ENCODE measurements at regions not wholly inside any gene's neighbourhood (a gene's known extent, or its start where the extent isn't known, plus 50 kb on each side); places are given as distances from the start of the nearest gene placed in this dataset.

DNA sequence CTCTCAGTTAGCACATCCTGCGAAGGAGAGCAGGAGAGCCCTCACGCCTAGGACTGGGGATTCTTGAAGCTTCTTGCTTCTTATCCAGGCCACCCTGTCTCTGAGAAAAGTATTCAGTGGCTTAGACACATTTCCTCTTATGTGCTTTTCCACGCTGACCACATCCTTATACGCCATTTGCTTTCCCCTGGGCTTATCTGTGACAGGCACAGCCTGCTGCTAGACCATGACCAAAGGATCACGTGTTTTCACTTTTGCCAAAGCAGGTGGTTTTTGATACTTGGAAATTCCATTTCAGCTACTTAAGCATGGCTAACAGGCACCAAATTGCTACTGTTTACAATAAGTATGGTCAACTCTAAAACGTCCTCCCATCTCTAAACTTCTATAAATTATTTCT lies 587.4 kb downstream of the AACS start:
- H3K36me3 ChIP-seq (replicated peaks in 1 of 2), result no peaks in the 10 kb centered on the region
- intact Hi-C loops (cut with DNase I), result no loop called here
- no peak for TF ChIP-seq CTCF (IDR thresholded peaks at IDR 0.05)
- no peak for TF ChIP-seq POLR2A (IDR thresholded peaks at IDR 0.05)
- no peaks in the 10 kb centered on the region for H3K9me3 ChIP-seq (replicated peaks in 1 of 3)
- H3K4me1 ChIP-seq (replicated peaks in 1 of 2), result no peaks in the 10 kb centered on the region
- no peak for DNase-seq
- H3K27me3 ChIP-seq, result no peaks in the 10 kb centered on the region
- H3K4me3 ChIP-seq, result no peak overlapping the region
- 54 to 64% (median 59%) methylated on average over 4 to 6 of the region's 6 CpGs for WGBS, 4 donors
- no peak overlapping the region for H3K27ac ChIP-seq

DNA sequence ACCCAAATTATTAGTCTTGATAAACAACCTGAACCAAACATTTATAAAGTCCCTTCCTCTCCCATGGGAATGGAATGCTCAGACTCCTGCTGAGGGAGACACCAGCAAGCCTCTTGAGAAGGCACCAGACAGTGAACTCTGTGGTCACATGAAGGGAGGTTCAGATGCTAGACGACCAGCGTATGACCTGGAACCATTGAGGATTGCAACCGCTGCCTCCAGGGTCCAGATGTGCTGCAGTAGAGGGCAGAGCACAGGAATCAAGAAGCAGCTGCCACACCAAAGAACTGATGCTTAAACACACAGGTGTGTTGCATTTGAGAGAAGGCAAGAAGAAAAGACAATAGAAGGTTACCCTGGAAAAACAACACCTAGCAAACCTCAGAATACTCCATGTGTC lies 592.4 kb downstream of the AACS start:
- WGBS, 4 donors, result 73 to 86% (median 84%) methylated on average over 3 of the region's 3 CpGs
- Histone ChIP-seq H3K36me3 (replicated peaks in 1 of 2) (no peaks in the 10 kb centered on the region), H3K27me3 (no peaks in the 10 kb centered on the region), H3K4me1 (replicated peaks in 1 of 2) (no peaks in the 10 kb centered on the region), H3K9me3 (replicated peaks in 1 of 3) (no peaks in the 10 kb centered on the region), H3K27ac (no peak overlapping the region), H3K4me3 (no peak overlapping the region)
- TF ChIP-seq POLR2A (IDR thresholded peaks at IDR 0.05) (no peak), CTCF (IDR thresholded peaks at IDR 0.05) (no peak)
- no peak for DNase-seq
- intact Hi-C loops (cut with DNase I), result no loop called here

DNA sequence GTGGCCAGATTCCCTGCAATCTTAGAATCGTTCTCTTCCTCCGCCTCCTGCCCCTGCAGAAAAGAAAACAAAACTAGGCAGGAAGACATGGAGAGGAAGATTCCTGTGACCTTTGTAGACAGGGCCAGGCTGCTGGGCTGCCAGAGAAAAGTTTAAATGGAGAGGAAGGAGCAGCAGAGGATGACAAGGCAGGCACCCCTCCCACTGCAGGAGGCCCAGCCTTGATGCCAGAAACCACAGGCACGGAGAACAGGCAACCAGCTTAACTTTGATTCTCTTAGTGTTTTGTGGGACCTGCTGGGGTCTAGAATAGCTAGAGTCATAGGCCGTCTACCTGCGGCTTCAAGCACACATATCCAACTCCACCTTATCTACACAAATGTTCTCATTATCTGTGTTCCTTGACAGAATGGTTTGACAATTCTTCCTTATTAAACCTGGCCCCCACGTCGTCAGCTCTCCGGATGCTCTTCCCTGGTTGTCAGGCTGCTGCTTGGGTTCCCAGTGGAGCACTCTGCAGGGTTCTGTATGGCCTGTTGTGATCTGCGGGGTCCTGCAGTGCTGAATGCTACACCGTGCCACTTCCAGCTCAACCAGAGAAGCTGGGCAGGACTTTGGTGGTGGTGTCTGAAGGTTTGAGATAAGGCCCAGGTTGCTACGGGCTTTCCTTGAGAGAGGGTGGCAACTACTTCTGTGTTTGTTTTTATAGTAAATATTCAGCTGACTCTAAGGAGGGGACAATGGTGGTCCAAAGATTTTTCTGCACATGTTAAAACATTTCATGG lies 609.5 kb downstream of the AACS start:
- Histone ChIP-seq H3K27me3 (no peaks in the 10 kb centered on the region), H3K4me3 (no peak overlapping the region), H3K9me3 (replicated peaks in 1 of 3) (no peaks in the 10 kb centered on the region), H3K36me3 (replicated peaks in 1 of 2) (no peaks in the 10 kb centered on the region), H3K4me1 (replicated peaks in 1 of 2) (no peaks in the 10 kb centered on the region), H3K27ac (no peak overlapping the region)
- no peak for DNase-seq
- intact Hi-C loops (cut with DNase I), result no loop called here
- TF ChIP-seq POLR2A (IDR thresholded peaks at IDR 0.05) (no peak), CTCF (IDR thresholded peaks at IDR 0.05) (no peak)
- 51 to 71% (median 64%) methylated on average over 11 of the region's 11 CpGs for WGBS, 4 donors

DNA sequence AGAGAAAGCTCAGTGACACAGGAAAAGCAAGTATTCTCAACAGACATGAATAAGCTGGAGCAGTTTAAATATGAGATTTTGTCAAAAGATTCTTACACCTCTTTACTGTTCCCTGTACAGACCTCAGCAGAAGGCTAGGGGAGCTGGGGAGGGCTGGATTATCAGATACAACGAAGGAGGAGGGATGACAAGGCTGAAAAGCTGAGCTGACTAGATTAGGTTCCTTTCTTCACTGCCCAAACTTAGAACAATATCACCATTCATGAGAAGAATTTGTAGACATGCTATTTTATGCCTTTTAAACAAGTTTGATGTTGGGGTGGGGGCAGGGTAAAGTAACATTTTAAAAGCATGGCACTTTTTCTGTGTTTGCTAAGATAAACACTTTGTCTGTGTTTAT lies 611.1 kb downstream of the AACS start:
- 11 to 25% (median 17%) methylated on average over 1 of the region's 1 CpG for WGBS, 4 donors
- Histone ChIP-seq H3K36me3 (replicated peaks in 1 of 2) (no peaks in the 10 kb centered on the region), H3K4me3 (no peak overlapping the region), H3K27ac (no peak overlapping the region), H3K27me3 (no peaks in the 10 kb centered on the region), H3K9me3 (replicated peaks in 1 of 3) (no peaks in the 10 kb centered on the region), H3K4me1 (replicated peaks in 1 of 2) (no peaks in the 10 kb centered on the region)
- TF ChIP-seq POLR2A (IDR thresholded peaks at IDR 0.05) (no peak), CTCF (IDR thresholded peaks at IDR 0.05) (no peak)
- no peak for DNase-seq
- intact Hi-C loops (cut with DNase I), result no loop called here

Measured in adrenal gland (tissue), 9 donors.